ENCODE measurements at regions not wholly inside any gene's neighbourhood (a gene's known extent, or its start where the extent isn't known, plus 50 kb on each side); places are given as distances from the start of the nearest gene placed in this dataset.

DNA sequence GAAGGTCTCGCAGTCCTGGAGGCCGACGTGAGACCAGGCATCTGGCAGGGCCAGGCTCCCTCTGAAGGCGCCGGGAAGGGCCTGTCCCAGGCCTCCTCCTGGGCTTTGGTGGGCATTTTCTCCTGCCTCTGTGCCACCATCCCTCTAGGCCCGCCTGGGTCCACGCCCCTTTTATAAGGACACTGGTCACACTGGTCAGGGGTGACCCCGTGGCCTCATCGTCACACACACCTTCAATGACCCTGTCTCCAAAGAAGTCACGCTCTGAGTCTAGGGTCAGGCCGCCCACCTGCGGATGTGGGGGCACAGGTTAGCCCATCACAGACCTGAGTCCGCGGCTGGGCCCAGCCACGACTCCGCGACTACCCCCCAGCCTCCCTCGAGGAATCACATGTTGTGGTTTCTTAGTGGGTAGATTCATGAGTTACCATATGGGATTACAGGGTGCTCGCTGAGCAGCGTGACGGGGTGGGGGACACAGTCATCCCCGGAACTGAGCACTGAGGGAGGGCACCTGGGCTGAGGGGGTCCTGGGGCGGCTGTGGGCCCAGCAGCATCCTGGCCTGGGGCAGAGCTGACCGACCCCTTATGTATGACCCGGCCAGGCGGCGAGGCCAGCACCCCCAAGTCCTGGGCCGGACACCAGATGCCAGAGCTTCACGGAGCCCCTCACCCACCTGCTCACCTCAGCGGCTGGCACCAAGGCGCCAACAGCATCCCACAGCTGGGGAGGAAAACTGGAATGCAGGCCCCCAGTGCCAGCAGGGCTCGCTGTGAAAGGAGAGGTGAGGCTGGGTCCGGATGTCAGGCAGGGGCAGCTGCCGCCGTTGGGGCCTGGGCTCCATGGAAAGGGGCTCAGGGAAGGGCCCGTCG is 115.9 kb downstream of the DLL1 start:
- peaks cover 5% of the 10 kb centered on the region for H3K9me3 Mint-ChIP-seq (ENCODE audit: unreplicated experiment)
- no peaks in the 10 kb centered on the region for H3K4me1 ChIP-seq (ENCODE audit: insufficient read depth, low read length)
- no peak for DNase-seq (ENCODE audit: low read depth)

GRCh38 chr6:170174124-170174770 is 116.6 kb downstream of the DLL1 start:
- no peaks in the 10 kb centered on the region for H3K4me1 Mint-ChIP-seq (ENCODE audit: low read depth, unreplicated experiment)
- Histone ChIP-seq H2AFZ (ENCODE audit: low read depth, low read length) (no peak overlapping the region), H3K27me3 (ENCODE audit: insufficient read depth, low read length) (no peaks in the 10 kb centered on the region), H3K4me3 (ENCODE audit: insufficient read depth, low read depth, low read length) (no peak overlapping the region), H3K36me3 (ENCODE audit: insufficient read depth, low read length) (no peaks in the 10 kb centered on the region), H3K79me2 (ENCODE audit: insufficient read depth, low read length) (no peaks in the 10 kb centered on the region), H3K4me2 (ENCODE audit: low read length) (no peak overlapping the region), H3K27ac (ENCODE audit: low read depth, low read length) (no peak overlapping the region), H4K20me1 (ENCODE audit: insufficient read depth, low read length) (no peaks in the 10 kb centered on the region), H3K9me3 (ENCODE audit: insufficient read depth, low read depth, low read length) (no peaks in the 10 kb centered on the region), H3K4me1 (ENCODE audit: insufficient read depth, low read length) (no peaks in the 10 kb centered on the region), H3K9ac (ENCODE audit: low read length) (no peak overlapping the region)
- peaks cover 5% of the 10 kb centered on the region for H3K9me3 Mint-ChIP-seq (ENCODE audit: unreplicated experiment)
- H3K4me3 Mint-ChIP-seq (ENCODE audit: unreplicated experiment) = no peak overlapping the region
- TF ChIP-seq EZH2 (IDR thresholded peaks at IDR 0.05; ENCODE audit: insufficient read depth, low read length) (no peak), CTCF (IDR thresholded peaks at IDR 0.05; ENCODE audit: insufficient read depth, low read depth, low read length) (no peak)
- FAIRE-seq = no peak
- no peak overlapping the region for H3K27ac Mint-ChIP-seq (ENCODE audit: unreplicated experiment)
- no peak for DNase-seq (ENCODE audit: low read depth)
- peaks cover 39% of the 10 kb centered on the region for H3K27me3 Mint-ChIP-seq (ENCODE audit: low read depth, unreplicated experiment)
- peaks cover 2% of the 10 kb centered on the region for H3K36me3 Mint-ChIP-seq (ENCODE audit: low read depth, unreplicated experiment)

More for the DNA sequence above, 115.9 kb downstream of the DLL1 start:
- Histone ChIP-seq H3K27me3 (ENCODE audit: insufficient read depth, low read length) (no peaks in the 10 kb centered on the region), H2AFZ (ENCODE audit: low read depth, low read length) (no peak overlapping the region), H3K79me2 (ENCODE audit: insufficient read depth, low read length) (no peaks in the 10 kb centered on the region), H4K20me1 (ENCODE audit: insufficient read depth, low read length) (no peaks in the 10 kb centered on the region), H3K4me3 (ENCODE audit: insufficient read depth, low read depth, low read length) (no peak overlapping the region), H3K9ac (ENCODE audit: low read length) (no peak overlapping the region), H3K27ac (ENCODE audit: low read depth, low read length) (no peak overlapping the region), H3K9me3 (ENCODE audit: insufficient read depth, low read depth, low read length) (no peaks in the 10 kb centered on the region), H3K4me2 (ENCODE audit: low read length) (no peak overlapping the region), H3K36me3 (ENCODE audit: insufficient read depth, low read length) (no peaks in the 10 kb centered on the region)
- no peak for FAIRE-seq
- no peak for TF ChIP-seq CTCF (IDR thresholded peaks at IDR 0.05; ENCODE audit: insufficient read depth, low read depth, low read length)
- TF ChIP-seq EZH2 (IDR thresholded peaks at IDR 0.05; ENCODE audit: insufficient read depth, low read length) = no peak
- Mint-ChIP-seq H3K27ac (ENCODE audit: unreplicated experiment) (no peak overlapping the region), H3K36me3 (ENCODE audit: low read depth, unreplicated experiment) (peaks cover 2% of the 10 kb centered on the region), H3K4me3 (ENCODE audit: unreplicated experiment) (no peak overlapping the region), H3K27me3 (ENCODE audit: low read depth, unreplicated experiment) (peaks cover 36% of the 10 kb centered on the region), H3K4me1 (ENCODE audit: low read depth, unreplicated experiment) (no peaks in the 10 kb centered on the region)

Measured in astrocyte (in vitro differentiated cells and primary cell).